ENCODE measurements at regions not wholly inside any gene's neighbourhood (a gene's known extent, or its start where the extent isn't known, plus 50 kb on each side); places are given as distances from the start of the nearest gene placed in this dataset.
"Not testable (repeated sequence)": the region's sequence is repeated elsewhere in the genome, so short reads cannot be mapped to it uniquely, and the experiment has no call there.

GRCh38 chr4:110399046-110399445, 76.9 kb upstream of the ENPEP start:
- TF ChIP-seq CTCF, POLR2A (IDR thresholded peaks at IDR 0.05): not testable (repeated sequence)
